Fibroblast of lung (primary cell): ENCODE measurements at regions not wholly inside any gene's neighbourhood (a gene's known extent, or its start where the extent isn't known, plus 50 kb on each side); places are given as distances from the start of the nearest gene placed in this dataset.

Experiments used
- CTCF ChIP-seq, 2 donors: IDR thresholded peaks in 1 of 2; conservative IDR thresholded peaks in 1 of 2; 1 replicate in 1 of 2; 2 replicates in 1 of 2; pipeline ENCODE4 v1.5.1; 2011 to 2012; ENCODE audit warnings: low read length in 2 of 2, control low read depth in 1 of 2, inconsistent platforms in 1 of 2, low read depth in 1 of 2, mild to moderate bottlenecking in 1 of 2
- EZH2 ChIP-seq: IDR thresholded peaks from 2 replicates; pipeline ENCODE4 v1.5.1; 2012; ENCODE audit warnings: low read length, control low read depth, mild to moderate bottlenecking; ENCODE audit errors: missing control alignments

GRCh38 chr7:153432063-153432462 lies 620.1 kb upstream of the DPP6 start:
- no peak for TF ChIP-seq CTCF (conservative IDR thresholded peaks at IDR 0.05 in 1 of 2, IDR thresholded peaks at IDR 0.05 in 1 of 2; ENCODE audit: low read depth in 1 of 2, low read length in 2 of 2)
- no peak for TF ChIP-seq EZH2
